RWPE1 (cell line): ENCODE measurements at regions not wholly inside any gene's neighbourhood (a gene's known extent, or its start where the extent isn't known, plus 50 kb on each side); places are given as distances from the start of the nearest gene placed in this dataset.

Experiments
- CTCF ChIA-PET: fragments of 350-600 bp; sonication (Branson Sonifier 250); formaldehyde crosslinking; extraction: SDS; loops from one replicate; lab custom pipeline; 2021; lab: Yijun Ruan, JAX
- POLR2A ChIA-PET: fragments of 400-600 bp; formaldehyde crosslinking; extraction: SDS; loops from one replicate; lab custom pipeline; 2020; ENCODE audit warnings: antibody characterized with exemption; ENCODE audit not compliant: low non-redundant PET; lab: Yijun Ruan, JAX
- DNase-seq: peaks from one replicate; pipeline ENCODE4 v3.0.0; 2012; ENCODE audit warnings: low spot score
- H3K27ac ChIP-seq: fragments of 450-650 bp; 2 replicates; pipeline ENCODE4 v1.5.1; 2017
- CTCF ChIP-seq: fragments of 450-650 bp; conservative IDR thresholded peaks from 2 replicates; pipeline ENCODE4 v1.5.1; 2017; ENCODE audit warnings: low read depth, mild to moderate bottlenecking

GRCh38 chr22:48053973-48054372, 1291.5 kb downstream of the TBC1D22A start:
- no peak for TF ChIP-seq CTCF
- ChIA-PET CTCF (no interaction called here), POLR2A (no interaction called here)
- no peak for DNase-seq
- no peak overlapping the region for H3K27ac ChIP-seq

- no peak for DNase-seq
- TF ChIP-seq CTCF, result no peak
- ChIA-PET POLR2A (no interaction called here), CTCF (no interaction called here)
- no peak overlapping the region for H3K27ac ChIP-seq
These were observed 1291.0 kb downstream of the TBC1D22A start for GRCh38 chr22:48053486-48053885.

GRCh38 chr22:48052621-48052890, 1290.1 kb downstream of the TBC1D22A start:
- DNase-seq, result no peak
- TF ChIP-seq CTCF, result no peak

GRCh38 chr22:48051796-48052620, 1289.6 kb downstream of the TBC1D22A start:
- TF ChIP-seq CTCF, result no peak
- DNase-seq, result no peak
- CTCF ChIA-PET, result no interaction called here
- H3K27ac ChIP-seq, result no peak overlapping the region
- POLR2A ChIA-PET, result no interaction called here

More at GRCh38 chr22:48052621-48052890, 1290.1 kb downstream of the TBC1D22A start:
- ChIA-PET CTCF (no interaction called here), POLR2A (no interaction called here)
- no peak overlapping the region for H3K27ac ChIP-seq

- no peak for TF ChIP-seq CTCF
- ChIA-PET CTCF (no interaction called here), POLR2A (no interaction called here)
- no peak overlapping the region for H3K27ac ChIP-seq
- no peak for DNase-seq
These were observed 1288.4 kb downstream of the TBC1D22A start for GRCh38 chr22:48050836-48051235.

- ChIA-PET POLR2A (no interaction called here), CTCF (no interaction called here)
- TF ChIP-seq CTCF, result no peak
- no peak for DNase-seq
- H3K27ac ChIP-seq, result no peak overlapping the region
These were observed 1286.7 kb downstream of the TBC1D22A start for GRCh38 chr22:48049116-48049515.
